ENCODE measurements at regions not wholly inside any gene's neighbourhood (a gene's known extent, or its start where the extent isn't known, plus 50 kb on each side); places are given as distances from the start of the nearest gene placed in this dataset.

GRCh38 chr3:102162251-102162650 is 272.6 kb upstream of the ZPLD1 start:
- Histone ChIP-seq H3K9me3 (ENCODE audit: control insufficient read depth, insufficient read depth, low read length) (no peaks in the 10 kb centered on the region), H3K4me3 (ENCODE audit: low read depth, low read length) (no peak overlapping the region), H3K27me3 (ENCODE audit: control insufficient read depth, insufficient read depth, low read length) (no peaks in the 10 kb centered on the region), H3K27ac (ENCODE audit: low read depth, low read length) (no peak overlapping the region)
- POLR2A ChIA-PET = interaction anchor here (0.9 kb wide), 1 partner anchor 313 kb away, joined by 3 read pairs; the partner anchor contains the start of gene NFKBIZ
- CTCF ChIA-PET = interaction anchor here (1.6 kb wide), 1 partner anchor 359 kb away, joined by 4 read pairs; no protein-coding TSS in a partner anchor
- DNase-seq (ENCODE audit: low read depth, low spot score) = no peak
- no peak for TF ChIP-seq CTCF (IDR thresholded peaks at IDR 0.05; ENCODE audit: low read depth, low read length)

GRCh38 chr3:102163039-102163817 is 271.6 kb upstream of the ZPLD1 start:
- Histone ChIP-seq H3K27me3 (ENCODE audit: control insufficient read depth, insufficient read depth, low read length) (no peaks in the 10 kb centered on the region), H3K27ac (ENCODE audit: low read depth, low read length) (no peak overlapping the region), H3K9me3 (ENCODE audit: control insufficient read depth, insufficient read depth, low read length) (no peaks in the 10 kb centered on the region), H3K4me3 (ENCODE audit: low read depth, low read length) (no peak overlapping the region)
- DNase-seq (ENCODE audit: low read depth, low spot score) = no peak
- no peak for TF ChIP-seq CTCF (IDR thresholded peaks at IDR 0.05; ENCODE audit: low read depth, low read length)
- CTCF ChIA-PET = interaction anchor here (0.5 to 1.8 kb wide), 3 partner anchors 360 to 456 kb away, joined by 3 to 4 read pairs (median 4); no protein-coding TSS in a partner anchor
- POLR2A ChIA-PET = interaction anchor here (0.9 kb wide), 1 partner anchor 314 kb away, joined by 3 read pairs; the partner anchor contains the start of gene NFKBIZ

GRCh38 chr3:102163818-102164154 is 271.0 kb upstream of the ZPLD1 start:
- no peaks in the 10 kb centered on the region for H3K27me3 ChIP-seq (ENCODE audit: control insufficient read depth, insufficient read depth, low read length)
- no peak overlapping the region for H3K27ac ChIP-seq (ENCODE audit: low read depth, low read length)
- DNase-seq (ENCODE audit: low read depth, low spot score) = no peak
- ChIA-PET CTCF (interaction anchor here (1.8 kb wide), 1 partner anchor 361 kb away, joined by 4 read pairs; no protein-coding TSS in a partner anchor), POLR2A (no interaction called here)
- no peak for TF ChIP-seq CTCF (IDR thresholded peaks at IDR 0.05; ENCODE audit: low read depth, low read length)
- no peaks in the 10 kb centered on the region for H3K9me3 ChIP-seq (ENCODE audit: control insufficient read depth, insufficient read depth, low read length)
- no peak overlapping the region for H3K4me3 ChIP-seq (ENCODE audit: low read depth, low read length)

GRCh38 chr3:102165367-102165766 is 269.4 kb upstream of the ZPLD1 start:
- CTCF ChIA-PET = interaction anchor here (0.6 to 1.8 kb wide), 4 partner anchors 64 to 363 kb away, joined by 3 to 5 read pairs (median 4); no protein-coding TSS in a partner anchor
- DNase-seq (ENCODE audit: low read depth, low spot score) = no peak
- Histone ChIP-seq H3K27ac (ENCODE audit: low read depth, low read length) (no peak overlapping the region), H3K4me3 (ENCODE audit: low read depth, low read length) (no peak overlapping the region), H3K27me3 (ENCODE audit: control insufficient read depth, insufficient read depth, low read length) (no peaks in the 10 kb centered on the region), H3K9me3 (ENCODE audit: control insufficient read depth, insufficient read depth, low read length) (no peaks in the 10 kb centered on the region)
- POLR2A ChIA-PET = no interaction called here
- no peak for TF ChIP-seq CTCF (IDR thresholded peaks at IDR 0.05; ENCODE audit: low read depth, low read length)

- H3K27me3 ChIP-seq (ENCODE audit: control insufficient read depth, insufficient read depth, low read length) = no peaks in the 10 kb centered on the region
- H3K9me3 ChIP-seq (ENCODE audit: control insufficient read depth, insufficient read depth, low read length) = no peaks in the 10 kb centered on the region
- H3K4me3 ChIP-seq (ENCODE audit: low read depth, low read length) = no peak overlapping the region
- TF ChIP-seq CTCF (IDR thresholded peaks at IDR 0.05; ENCODE audit: low read depth, low read length) = no peak
- H3K27ac ChIP-seq (ENCODE audit: low read depth, low read length) = no peak overlapping the region
- POLR2A ChIA-PET = interaction anchor here (0.7 kb wide), 1 partner anchor 437 kb away, joined by 3 read pairs; no protein-coding TSS in a partner anchor
- CTCF ChIA-PET = interaction anchor here (0.7 to 1.4 kb wide), 2 partner anchors 356 to 368 kb away, joined by 4 read pairs; no protein-coding TSS in a partner anchor
- DNase-seq (ENCODE audit: low read depth, low spot score) = no peak
Observed at GRCh38 chr3:102169915-102170479, 264.8 kb upstream of the ZPLD1 start.

Data from AG04450 (cell line).